ENCODE measurements at regions not wholly inside any gene's neighbourhood (a gene's known extent, or its start where the extent isn't known, plus 50 kb on each side); places are given as distances from the start of the nearest gene placed in this dataset.

DNA sequence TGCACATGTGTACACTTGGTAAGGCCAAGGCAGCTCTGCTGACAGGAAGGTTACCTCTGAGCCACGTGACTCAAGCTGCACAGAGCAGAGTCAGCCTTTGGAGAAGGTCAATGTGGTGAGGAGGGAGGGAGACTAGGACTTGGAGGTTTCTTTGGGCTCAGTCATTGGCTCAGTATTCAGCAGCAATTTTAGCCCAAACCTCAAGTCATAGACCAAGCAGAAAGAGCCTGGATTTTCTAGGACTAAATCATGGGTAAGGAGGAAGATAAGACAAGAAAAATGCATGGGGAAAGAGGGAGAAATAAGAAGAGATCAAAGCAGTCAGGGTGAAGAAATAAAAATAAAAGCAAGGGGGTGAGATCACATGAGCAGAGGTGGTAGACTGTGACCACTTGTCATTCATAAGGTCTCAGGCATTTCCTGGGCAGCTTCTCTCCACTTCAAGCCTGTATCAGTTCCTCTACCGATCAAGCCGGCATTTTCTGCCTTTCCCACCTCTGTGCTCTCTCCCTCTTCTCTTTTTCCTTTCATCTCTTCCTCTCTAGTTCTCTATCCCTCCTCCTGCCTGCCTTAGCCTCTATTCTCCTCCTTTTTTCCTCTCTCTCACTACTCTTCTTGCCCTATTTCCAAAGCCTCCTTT lies 51.7 kb upstream of the DUSP10 start:
- Histone ChIP-seq H3K36me3 (ENCODE audit: insufficient read depth, low read length) (no peaks in the 10 kb centered on the region), H3K27me3 (ENCODE audit: insufficient read depth, low read depth, low read length) (no peaks in the 10 kb centered on the region), H3K9me3 (ENCODE audit: low read length) (no peaks in the 10 kb centered on the region), H3K27ac (ENCODE audit: low read length) (no peak overlapping the region), H3K4me2 (ENCODE audit: low read length) (no peak overlapping the region), H3K4me3 (ENCODE audit: low read length) (no peak overlapping the region), H4K20me1 (ENCODE audit: insufficient read depth) (no peaks in the 10 kb centered on the region), H3F3A (ENCODE audit: insufficient read depth, low read length, poor library complexity, severe bottlenecking) (no peaks in the 10 kb centered on the region), H2AFZ (ENCODE audit: low read depth, low read length) (no peak overlapping the region), H3K79me2 (replicated peaks; ENCODE audit: insufficient read depth, low read length) (no peaks in the 10 kb centered on the region), H3K9me2 (ENCODE audit: insufficient read depth, low read length) (no peaks in the 10 kb centered on the region), H3K9ac (ENCODE audit: low read length) (no peak overlapping the region)
- TF ChIP-seq RAD21 (conservative IDR thresholded peaks at IDR 0.05) (no peak), POLR2AphosphoS5 (IDR thresholded peaks at IDR 0.05) (no peak), TAF1 (IDR thresholded peaks at IDR 0.05; ENCODE audit: low read depth) (no peak), EP300 (conservative IDR thresholded peaks at IDR 0.05; ENCODE audit: poor library complexity, severe bottlenecking) (no peak), EZH2 (IDR thresholded peaks at IDR 0.05; ENCODE audit: borderline replicate concordance, insufficient read depth, low read length, poor library complexity, severe bottlenecking) (no peak), SMC3 (conservative IDR thresholded peaks at IDR 0.05; ENCODE audit: poor library complexity) (no peak), REST (IDR thresholded peaks at IDR 0.05; ENCODE audit: borderline replicate concordance) (no peak), MXI1 (conservative IDR thresholded peaks at IDR 0.05; ENCODE audit: poor library complexity, severe bottlenecking) (no peak)
- TF ChIP-seq, protein P1, sequence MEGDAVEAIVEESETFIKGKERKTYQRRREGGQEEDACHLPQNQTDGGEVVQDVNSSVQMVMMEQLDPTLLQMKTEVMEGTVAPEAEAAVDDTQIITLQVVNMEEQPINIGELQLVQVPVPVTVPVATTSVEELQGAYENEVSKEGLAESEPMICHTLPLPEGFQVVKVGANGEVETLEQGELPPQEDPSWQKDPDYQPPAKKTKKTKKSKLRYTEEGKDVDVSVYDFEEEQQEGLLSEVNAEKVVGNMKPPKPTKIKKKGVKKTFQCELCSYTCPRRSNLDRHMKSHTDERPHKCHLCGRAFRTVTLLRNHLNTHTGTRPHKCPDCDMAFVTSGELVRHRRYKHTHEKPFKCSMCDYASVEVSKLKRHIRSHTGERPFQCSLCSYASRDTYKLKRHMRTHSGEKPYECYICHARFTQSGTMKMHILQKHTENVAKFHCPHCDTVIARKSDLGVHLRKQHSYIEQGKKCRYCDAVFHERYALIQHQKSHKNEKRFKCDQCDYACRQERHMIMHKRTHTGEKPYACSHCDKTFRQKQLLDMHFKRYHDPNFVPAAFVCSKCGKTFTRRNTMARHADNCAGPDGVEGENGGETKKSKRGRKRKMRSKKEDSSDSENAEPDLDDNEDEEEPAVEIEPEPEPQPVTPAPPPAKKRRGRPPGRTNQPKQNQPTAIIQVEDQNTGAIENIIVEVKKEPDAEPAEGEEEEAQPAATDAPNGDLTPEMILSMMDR (IDR thresholded peaks at IDR 0.05; ENCODE audit: poor library complexity, severe bottlenecking), result no peak

DNA sequence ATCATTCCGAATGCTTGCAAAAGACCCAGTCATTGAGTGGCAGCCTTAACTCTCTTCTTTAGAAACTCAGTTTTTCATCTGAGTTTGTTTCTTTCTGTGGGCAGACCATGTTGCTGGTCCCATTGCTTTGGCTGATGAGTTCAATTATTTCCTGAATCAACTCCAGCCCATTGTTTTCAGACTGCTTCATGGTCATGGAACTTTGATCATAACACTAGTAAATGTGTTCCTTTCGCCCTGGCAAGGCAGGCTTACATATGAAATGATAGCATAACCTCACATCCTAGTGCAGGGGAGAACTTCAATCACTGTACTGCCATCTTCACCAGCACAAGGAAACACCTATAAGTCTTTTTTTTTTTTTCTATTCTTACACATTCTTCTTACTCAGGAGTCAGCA lies 50.0 kb upstream of the DUSP10 start:
- Histone ChIP-seq H2AFZ (ENCODE audit: low read depth, low read length) (no peak overlapping the region), H3K9me2 (ENCODE audit: insufficient read depth, low read length) (no peaks in the 10 kb centered on the region)
- TF ChIP-seq EZH2 (IDR thresholded peaks at IDR 0.05; ENCODE audit: borderline replicate concordance, insufficient read depth, low read length, poor library complexity, severe bottlenecking), result no peak
- TF ChIP-seq TAF1 (IDR thresholded peaks at IDR 0.05; ENCODE audit: low read depth), result no peak
- TF ChIP-seq MXI1 (conservative IDR thresholded peaks at IDR 0.05; ENCODE audit: poor library complexity, severe bottlenecking), result no peak
- TF ChIP-seq RAD21 (conservative IDR thresholded peaks at IDR 0.05), result no peak
- TF ChIP-seq, protein P1 (IDR thresholded peaks at IDR 0.05; ENCODE audit: poor library complexity, severe bottlenecking), result no peak
- TF ChIP-seq POLR2AphosphoS5 (IDR thresholded peaks at IDR 0.05), result no peak
- TF ChIP-seq REST (IDR thresholded peaks at IDR 0.05; ENCODE audit: borderline replicate concordance), result no peak
- no peak for TF ChIP-seq EP300 (conservative IDR thresholded peaks at IDR 0.05; ENCODE audit: poor library complexity, severe bottlenecking)
- no peak for TF ChIP-seq SMC3 (conservative IDR thresholded peaks at IDR 0.05; ENCODE audit: poor library complexity)

More for the DNA sequence above, 50.0 kb upstream of the DUSP10 start:
- no peak overlapping the region for H3K4me2 ChIP-seq (ENCODE audit: low read length)
- H3K27me3 ChIP-seq (ENCODE audit: insufficient read depth, low read depth, low read length), result no peaks in the 10 kb centered on the region
- H3K9me3 ChIP-seq (ENCODE audit: low read length), result no peaks in the 10 kb centered on the region
- H4K20me1 ChIP-seq (ENCODE audit: insufficient read depth), result no peaks in the 10 kb centered on the region
- H3K4me3 ChIP-seq (ENCODE audit: low read length), result no peak overlapping the region
- H3F3A ChIP-seq (ENCODE audit: insufficient read depth, low read length, poor library complexity, severe bottlenecking), result no peaks in the 10 kb centered on the region
- H3K79me2 ChIP-seq (replicated peaks; ENCODE audit: insufficient read depth, low read length), result no peaks in the 10 kb centered on the region
- no peak overlapping the region for H3K27ac ChIP-seq (ENCODE audit: low read length)
- H3K9ac ChIP-seq (ENCODE audit: low read length), result no peak overlapping the region
- no peaks in the 10 kb centered on the region for H3K36me3 ChIP-seq (ENCODE audit: insufficient read depth, low read length)

All from neural cell (in vitro differentiated cells).